Neural progenitor cell (in vitro differentiated cells): ENCODE measurements at regions not wholly inside any gene's neighbourhood (a gene's known extent, or its start where the extent isn't known, plus 50 kb on each side); places are given as distances from the start of the nearest gene placed in this dataset.
"Not testable (repeated sequence)": the region's sequence is repeated elsewhere in the genome, so short reads cannot be mapped to it uniquely, and the experiment has no call there.

Experiments
- DNase-seq: peaks from one replicate; pipeline ENCODE4 v3.0.0-alpha.2; 2016; ENCODE audit warnings: low spot score
- H2AFZ ChIP-seq: fragments of 200-600 bp; sonication (generic); replicated peaks from 2 replicates; pipeline ENCODE4 v1.6.1; 2016; ENCODE audit warnings: antibody characterized with exemption
- H3F3A ChIP-seq: fragments of 200-600 bp; sonication (generic); 2 replicates; pipeline ENCODE4 v1.6.1; 2016; ENCODE audit warnings: antibody characterized with exemption, low read depth
- H3K27ac ChIP-seq: fragments of 200-600 bp; sonication (generic); 2 replicates; pipeline ENCODE4 v1.5.1; 2016; ENCODE audit warnings: mild to moderate bottlenecking
- H3K27me3 ChIP-seq: fragments of 200-600 bp; sonication (generic); 2 replicates; pipeline ENCODE4 v1.6.1; 2016; ENCODE audit warnings: mild to moderate bottlenecking, moderate library complexity
- H3K36me3 ChIP-seq: fragments of 200-600 bp; sonication (generic); 2 replicates; pipeline ENCODE4 v1.5.1; 2016
- H3K4me1 ChIP-seq: fragments of 200-600 bp; sonication (generic); 2 replicates; pipeline ENCODE4 v1.6.1; 2016; ENCODE audit warnings: mixed run types
- H3K4me2 ChIP-seq: fragments of 200-600 bp; sonication (generic); 2 replicates; pipeline ENCODE4 v1.6.1; 2016
- H3K4me3 ChIP-seq: fragments of 200-600 bp; sonication (generic); 2 replicates; pipeline ENCODE4 v1.5.1; 2016
- H3K79me2 ChIP-seq: fragments of 200-600 bp; sonication (generic); 2 replicates; pipeline ENCODE4 v1.6.1; 2016; ENCODE audit warnings: low read depth
- H3K9ac ChIP-seq: fragments of 200-600 bp; sonication (generic); 2 replicates; pipeline ENCODE4 v1.6.1; 2016
- H3K9me3 ChIP-seq: fragments of 200-600 bp; sonication (generic); 2 replicates; pipeline ENCODE4 v1.5.1; 2016; ENCODE audit warnings: low read depth
- H4K20me1 ChIP-seq: fragments of 200-600 bp; sonication (generic); 2 replicates; pipeline ENCODE4 v1.6.1; 2016; ENCODE audit warnings: low read depth
- H3K27ac Mint-ChIP-seq: 3 replicates; pipeline ENCODE4 v1.8.0; 2021; ENCODE audit warnings: mixed read lengths
- H3K27me3 Mint-ChIP-seq: 2 replicates; pipeline ENCODE4 v1.8.0; 2022; ENCODE audit warnings: low read depth, mild to moderate bottlenecking, inconsistent platforms, moderate library complexity, mixed read lengths; ENCODE audit not compliant: insufficient read depth
- H3K36me3 Mint-ChIP-seq: 3 replicates; pipeline ENCODE4 v1.8.0; 2021; ENCODE audit warnings: mixed read lengths
- H3K4me1 Mint-ChIP-seq: 3 replicates; pipeline ENCODE4 v1.8.0; 2021; ENCODE audit warnings: mixed read lengths
- H3K4me3 Mint-ChIP-seq: 3 replicates; pipeline ENCODE4 v1.8.0; 2021; ENCODE audit warnings: mild to moderate bottlenecking, moderate library complexity, mixed read lengths
- H3K9me3 Mint-ChIP-seq: 3 replicates; pipeline ENCODE4 v1.8.0; 2020; ENCODE audit warnings: mixed read lengths
- CTCF ChIP-seq: fragments of 200-600 bp; sonication (generic); IDR thresholded peaks from 2 replicates; pipeline ENCODE4 v1.5.1; 2017; ENCODE audit warnings: antibody characterized with exemption, mild to moderate bottlenecking
- EZH2 ChIP-seq: fragments of 200-600 bp; sonication (generic); IDR thresholded peaks from 2 replicates; pipeline ENCODE4 v1.6.1; 2017; ENCODE audit warnings: antibody characterized with exemption, mild to moderate bottlenecking, moderate library complexity
- EZH2phosphoT487 ChIP-seq: fragments of 200-600 bp; sonication (generic); IDR thresholded peaks from 2 replicates; pipeline ENCODE4 v1.6.1; 2017; ENCODE audit warnings: antibody characterized with exemption

DNA sequence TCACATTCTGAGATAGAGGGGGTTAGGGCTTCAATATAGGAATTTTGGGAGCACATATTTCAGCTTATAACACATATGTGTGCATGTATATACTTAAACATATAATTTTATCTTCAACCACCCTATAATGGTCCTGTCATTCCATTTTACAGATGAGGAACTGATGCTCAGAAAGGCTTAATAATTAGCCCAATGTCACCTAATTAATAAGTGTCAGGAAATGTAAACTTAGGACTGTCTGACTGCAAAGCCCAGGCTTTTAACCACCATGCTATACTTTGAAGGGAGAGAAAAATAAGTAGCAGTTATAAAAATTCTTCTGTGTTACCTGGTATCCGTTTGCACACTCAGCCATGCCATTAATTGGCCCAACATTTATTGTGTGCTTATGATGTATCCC, 172.6 kb downstream of the SKIDA1 start:
- Histone ChIP-seq H3K4me1 (no peaks in the 10 kb centered on the region), H3K79me2 (no peaks in the 10 kb centered on the region), H3K27me3 (no peaks in the 10 kb centered on the region), H3F3A (no peaks in the 10 kb centered on the region), H3K36me3 (no peaks in the 10 kb centered on the region), H3K4me2 (no peak overlapping the region), H3K27ac (no peak overlapping the region), H3K9ac (no peak overlapping the region), H3K9me3 (no peaks in the 10 kb centered on the region), H4K20me1 (no peaks in the 10 kb centered on the region), H3K4me3 (no peak overlapping the region), H2AFZ (no peak overlapping the region)
- H3K9me3 Mint-ChIP-seq, result peaks cover 7% of the 10 kb centered on the region
- DNase-seq, result no peak
- H3K4me3 Mint-ChIP-seq, result no peak overlapping the region
- TF ChIP-seq EZH2 (no peak), CTCF (no peak), EZH2phosphoT487 (no peak)
- H3K27me3 Mint-ChIP-seq, result peaks cover 4% of the 10 kb centered on the region
- peaks cover 2% of the 10 kb centered on the region for H3K36me3 Mint-ChIP-seq
- no peak overlapping the region for H3K27ac Mint-ChIP-seq
- peaks cover 17% of the 10 kb centered on the region for H3K4me1 Mint-ChIP-seq

DNA sequence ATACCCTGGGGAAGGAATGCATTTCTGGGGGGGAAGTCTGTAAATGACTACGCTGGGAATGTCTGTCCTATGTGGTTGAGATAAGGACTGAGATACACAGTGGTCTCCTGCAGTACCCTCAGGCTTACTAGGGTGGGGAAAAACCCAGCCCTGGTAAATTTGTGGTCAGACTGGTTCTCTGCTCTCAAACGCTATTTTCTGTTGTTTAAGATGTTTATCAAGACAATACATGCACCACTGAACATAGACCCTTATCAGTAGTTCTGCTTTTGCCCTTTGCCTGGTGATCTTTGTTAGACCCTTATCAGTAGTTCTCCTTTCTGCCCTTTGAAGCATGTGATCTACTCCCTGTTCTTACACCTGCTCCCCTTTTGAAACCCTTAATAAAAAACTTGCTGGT, 173.9 kb downstream of the SKIDA1 start:
- H3K36me3 ChIP-seq, H2AFZ ChIP-seq, H3K4me1 ChIP-seq, H3K4me3 ChIP-seq, H3K36me3 Mint-ChIP-seq, H3F3A ChIP-seq, H3K27ac Mint-ChIP-seq, H3K27ac ChIP-seq, H3K4me3 Mint-ChIP-seq, H3K27me3 Mint-ChIP-seq, DNase-seq, H3K4me2 ChIP-seq, H3K9me3 Mint-ChIP-seq, H3K9ac ChIP-seq, H3K9me3 ChIP-seq, H3K27me3 ChIP-seq, H3K79me2 ChIP-seq, H4K20me1 ChIP-seq: not testable (repeated sequence)
- peaks cover 11% of the 10 kb centered on the region for H3K4me1 Mint-ChIP-seq

DNA sequence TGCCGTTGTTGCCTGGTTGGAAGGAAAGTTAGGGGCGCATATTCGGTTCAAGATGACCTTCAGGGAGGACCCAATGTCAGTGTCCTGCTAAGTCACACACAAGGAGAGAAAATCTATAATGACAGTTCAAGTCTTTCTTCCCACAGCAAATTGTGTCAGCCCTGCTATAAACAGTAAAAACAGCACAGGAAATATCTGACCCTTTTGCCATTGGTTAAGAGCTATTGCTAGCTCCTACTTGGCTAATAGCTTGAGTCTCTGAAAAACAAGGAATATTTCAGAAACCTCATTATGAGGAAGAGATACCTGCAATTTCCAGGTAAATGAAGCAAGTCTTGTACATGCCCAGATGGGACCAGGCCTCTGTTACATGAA, 175.6 kb downstream of the SKIDA1 start:
- peaks cover 3% of the 10 kb centered on the region for H3K4me1 ChIP-seq
- no peaks in the 10 kb centered on the region for H3K36me3 ChIP-seq
- H3K4me2 ChIP-seq, result no peak overlapping the region
- no peaks in the 10 kb centered on the region for H4K20me1 ChIP-seq
- H3K27me3 ChIP-seq, result no peaks in the 10 kb centered on the region
- H3F3A ChIP-seq, result no peaks in the 10 kb centered on the region
- peak overlapping the region; percentile 31 for H2AFZ ChIP-seq
- TF ChIP-seq EZH2, result no peak
- no peak for TF ChIP-seq CTCF
- TF ChIP-seq EZH2phosphoT487, result no peak
- H3K9ac ChIP-seq, result no peak overlapping the region
- H3K4me3 Mint-ChIP-seq, result no peak overlapping the region
- H3K27ac Mint-ChIP-seq, result no peak overlapping the region
- no peaks in the 10 kb centered on the region for H3K9me3 ChIP-seq
- H3K4me3 ChIP-seq, result no peak overlapping the region
- no peaks in the 10 kb centered on the region for H3K79me2 ChIP-seq
- H3K36me3 Mint-ChIP-seq, result peaks cover 2% of the 10 kb centered on the region
- no peak for DNase-seq
- H3K9me3 Mint-ChIP-seq, result peaks cover 7% of the 10 kb centered on the region
- H3K27ac ChIP-seq, result no peak overlapping the region
- peaks cover 4% of the 10 kb centered on the region for H3K27me3 Mint-ChIP-seq
- peaks cover 11% of the 10 kb centered on the region for H3K4me1 Mint-ChIP-seq

GRCh38 chr10:21347785-21348170, 177.7 kb downstream of the SKIDA1 start:
- Histone ChIP-seq H3K4me3 (no peak overlapping the region), H3K9ac (no peak overlapping the region), H3K79me2 (no peaks in the 10 kb centered on the region), H3K27me3 (no peaks in the 10 kb centered on the region), H3K36me3 (no peaks in the 10 kb centered on the region), H2AFZ (no peak overlapping the region), H3K4me2 (no peak overlapping the region), H3K27ac (no peak overlapping the region), H4K20me1 (no peaks in the 10 kb centered on the region), H3K9me3 (no peaks in the 10 kb centered on the region), H3K4me1 (peaks cover 3% of the 10 kb centered on the region), H3F3A (peaks cover 7% of the 10 kb centered on the region)
- Mint-ChIP-seq H3K36me3 (peaks cover 2% of the 10 kb centered on the region), H3K9me3 (peaks cover 7% of the 10 kb centered on the region), H3K27me3 (peaks cover 4% of the 10 kb centered on the region), H3K4me1 (peaks cover 11% of the 10 kb centered on the region), H3K27ac (no peak overlapping the region), H3K4me3 (no peak overlapping the region)
- no peak for DNase-seq
- TF ChIP-seq EZH2phosphoT487, result no peak
- no peak for TF ChIP-seq CTCF
- no peak for TF ChIP-seq EZH2
